ENCODE measurements at regions not wholly inside any gene's neighbourhood (a gene's known extent, or its start where the extent isn't known, plus 50 kb on each side); places are given as distances from the start of the nearest gene placed in this dataset.

- no peaks in the 10 kb centered on the region for H3K4me1 ChIP-seq (ENCODE audit: control insufficient read depth in 4 of 4, insufficient read depth in 4 of 4, low read length in 3 of 4)
- H3K27ac ChIP-seq (ENCODE audit: low read depth in 1 of 2, low read length in 2 of 2), result no peak overlapping the region
- no peak for TF ChIP-seq TAF1 (conservative IDR thresholded peaks at IDR 0.05)
- TF ChIP-seq CTCF (IDR thresholded peaks at IDR 0.05; ENCODE audit: low read depth, low read length, missing input control), result no peak
- TF ChIP-seq HNF4G (IDR thresholded peaks at IDR 0.05), result no peak
- no peak for TF ChIP-seq FOXA2 (IDR thresholded peaks at IDR 0.05)
- no peak for TF ChIP-seq FOXA1 (IDR thresholded peaks at IDR 0.05)
- no peak for TF ChIP-seq ATF3 (IDR thresholded peaks at IDR 0.05)
- no peak for TF ChIP-seq RXRA (IDR thresholded peaks at IDR 0.05)
- no peak for TF ChIP-seq RAD21 (IDR thresholded peaks at IDR 0.05)
- no peak for TF ChIP-seq EGR1 (IDR thresholded peaks at IDR 0.05; ENCODE audit: low read depth in 2 of 2)
- TF ChIP-seq SP1 (IDR thresholded peaks at IDR 0.05), result no peak
- TF ChIP-seq GABPA (IDR thresholded peaks at IDR 0.05 in 1 of 2, conservative IDR thresholded peaks at IDR 0.05 in 1 of 2), result no peak
- no peak for TF ChIP-seq HNF4A (conservative IDR thresholded peaks at IDR 0.05)
- no peak for TF ChIP-seq REST (IDR thresholded peaks at IDR 0.05)
- TF ChIP-seq ZBTB33 (IDR thresholded peaks at IDR 0.05), result no peak
- no peak for TF ChIP-seq MAX (IDR thresholded peaks at IDR 0.05)
- TF ChIP-seq JUND (IDR thresholded peaks at IDR 0.05), result no peak
- 79% methylated on average over 13 of the region's 13 CpGs for WGBS
- DNase-seq (ENCODE audit: low spot score), result no peak
- no peak overlapping the region for H3K4me3 ChIP-seq (ENCODE audit: low read depth in 1 of 3, low read length in 3 of 3)
- H3K27me3 ChIP-seq (ENCODE audit: control insufficient read depth in 4 of 4, insufficient read depth in 4 of 4, low read length in 3 of 4), result no peaks in the 10 kb centered on the region
- no peak overlapping the region for H3K9ac ChIP-seq (ENCODE audit: low read depth in 1 of 2, low read length in 2 of 2)
- no peaks in the 10 kb centered on the region for H3K36me3 ChIP-seq (ENCODE audit: control insufficient read depth in 4 of 4, insufficient read depth in 3 of 4, low read depth in 1 of 4, low read length in 3 of 4)
- H3K9me3 ChIP-seq (ENCODE audit: control insufficient read depth in 4 of 4, low read length in 3 of 4), result no peaks in the 10 kb centered on the region
Measured at GRCh38 chr1:105891308-105891707, 1165.2 kb upstream of the PRMT6 start.

GRCh38 chr1:105894006-105894405 is 1162.5 kb upstream of the PRMT6 start:
- no peak overlapping the region for H3K9ac ChIP-seq (ENCODE audit: low read depth in 1 of 2, low read length in 2 of 2)
- H3K36me3 ChIP-seq (ENCODE audit: control insufficient read depth in 4 of 4, insufficient read depth in 3 of 4, low read depth in 1 of 4, low read length in 3 of 4), result no peaks in the 10 kb centered on the region
- no peak overlapping the region for H3K4me3 ChIP-seq (ENCODE audit: low read depth in 1 of 3, low read length in 3 of 3)
- no peaks in the 10 kb centered on the region for H3K9me3 ChIP-seq (ENCODE audit: control insufficient read depth in 4 of 4, low read length in 3 of 4)
- no peak for DNase-seq (ENCODE audit: low spot score)
- WGBS, result 62% methylated on average over 1 of the region's 1 CpG
- H3K27me3 ChIP-seq (ENCODE audit: control insufficient read depth in 4 of 4, insufficient read depth in 4 of 4, low read length in 3 of 4), result no peaks in the 10 kb centered on the region
- no peak overlapping the region for H3K27ac ChIP-seq (ENCODE audit: low read depth in 1 of 2, low read length in 2 of 2)
- no peaks in the 10 kb centered on the region for H3K4me1 ChIP-seq (ENCODE audit: control insufficient read depth in 4 of 4, insufficient read depth in 4 of 4, low read length in 3 of 4)
- TF ChIP-seq CTCF (IDR thresholded peaks at IDR 0.05; ENCODE audit: low read depth, low read length, missing input control) (no peak), YY1 (IDR thresholded peaks at IDR 0.05) (no peak), RXRA (IDR thresholded peaks at IDR 0.05) (no peak), SP1 (IDR thresholded peaks at IDR 0.05) (no peak), FOXA1 (IDR thresholded peaks at IDR 0.05) (no peak), JUND (IDR thresholded peaks at IDR 0.05) (no peak), ATF3 (IDR thresholded peaks at IDR 0.05) (no peak), HNF4A (conservative IDR thresholded peaks at IDR 0.05) (no peak), MAX (IDR thresholded peaks at IDR 0.05) (no peak)

Measured in liver (tissue), 8 donors.